IMR-90 (cell line): ENCODE measurements at regions not wholly inside any gene's neighbourhood (a gene's known extent, or its start where the extent isn't known, plus 50 kb on each side); places are given as distances from the start of the nearest gene placed in this dataset.

Experiments
- ATAC-seq: fragments of 200-7000 bp; cut with Tn5 transposase; 2 replicates; pipeline ENCODE4 v1.9.1; 2020; ENCODE audit warnings: low read depth, mild to moderate bottlenecking, moderate library complexity
- BruUV-seq: library from RNA; stranded (reverse); fragments of 400-500 nt; replicated peaks from 2 replicates; lab custom pipeline; 2021; lab: Mats Ljungman, UMichigan
- CTCF ChIA-PET: fragments of 300-600 bp; formaldehyde crosslinking; extraction: SDS; loops from one replicate; lab custom pipeline; 2021; ENCODE audit warnings: antibody characterized with exemption; lab: Yijun Ruan, JAX
- POLR2A ChIA-PET: fragments of 300-600 bp; sonication (Branson Sonifier 250); formaldehyde crosslinking; loops from one replicate; lab custom pipeline; 2022; ENCODE audit warnings: antibody characterized with exemption; ENCODE audit not compliant: unreplicated experiment; lab: Charles Lee
- DNase-seq: peaks from one replicate; pipeline ENCODE4 v3.0.0; 2013
- H2AFZ ChIP-seq: replicated peaks from 2 replicates; pipeline ENCODE3; 2013; ENCODE audit warnings: low read length, mild to moderate bottlenecking; ENCODE audit not compliant: poor library complexity
- H2AK5ac ChIP-seq: 2 replicates; pipeline ENCODE4 v1.6.1; 2013; ENCODE audit warnings: low read depth, low read length, inconsistent platforms
- H2AK9ac ChIP-seq: replicated peaks from 2 replicates; pipeline ENCODE3; 2013; ENCODE audit warnings: mild to moderate bottlenecking, low read depth, low read length, moderate library complexity; ENCODE audit not compliant: poor library complexity
- H2BK120ac ChIP-seq: 2 replicates; pipeline ENCODE4 v1.6.1; 2013; ENCODE audit warnings: low read depth, low read length, inconsistent platforms
- H2BK15ac ChIP-seq: 3 replicates; pipeline ENCODE4 v1.6.1; 2013; ENCODE audit warnings: low read depth, low read length, inconsistent platforms
- H2BK20ac ChIP-seq: 2 replicates; pipeline ENCODE4 v1.6.1; 2013; ENCODE audit warnings: low read depth, mild to moderate bottlenecking, inconsistent platforms, low read length, moderate library complexity
- H2BK5ac ChIP-seq: 2 replicates; pipeline ENCODE4 v1.6.1; 2013; ENCODE audit warnings: mild to moderate bottlenecking, low read depth, low read length, inconsistent platforms; ENCODE audit not compliant: poor library complexity, severe bottlenecking
- H3K14ac ChIP-seq: replicated peaks from 2 replicates; pipeline ENCODE4 v1.6.1; 2013; ENCODE audit warnings: low read depth, low read length, inconsistent platforms
- H3K18ac ChIP-seq: 2 replicates; pipeline ENCODE4 v1.6.1; 2013; ENCODE audit warnings: low read depth, low read length, control low read depth
- H3K23ac ChIP-seq: 2 replicates; pipeline ENCODE4 v1.6.1; 2013; ENCODE audit warnings: low read depth, low read length, inconsistent platforms
- H3K27ac ChIP-seq: 2 replicates; pipeline ENCODE4 v1.5.1; 2013; ENCODE audit warnings: mild to moderate bottlenecking, control low read depth, low read length; ENCODE audit not compliant: insufficient read depth
- H3K27me3 ChIP-seq: 2 replicates; pipeline ENCODE4 v1.6.1; 2013; ENCODE audit warnings: low read length; ENCODE audit not compliant: control insufficient read depth, insufficient read depth
- H3K36me3 ChIP-seq: 2 replicates; pipeline ENCODE4 v1.6.1; 2013; ENCODE audit warnings: low read length, mixed read lengths; ENCODE audit not compliant: control insufficient read depth, insufficient read depth
- H3K4ac ChIP-seq: 2 replicates; pipeline ENCODE4 v1.6.1; 2013; ENCODE audit warnings: low read depth, low read length, inconsistent platforms
- H3K4me1 ChIP-seq: 2 replicates; pipeline ENCODE4 v1.6.1; 2013; ENCODE audit warnings: low read length, mixed read lengths; ENCODE audit not compliant: control insufficient read depth, insufficient read depth
- H3K4me2 ChIP-seq: 2 replicates; pipeline ENCODE4 v1.6.1; 2013; ENCODE audit warnings: low read depth, mild to moderate bottlenecking, control low read depth, low read length, moderate library complexity
- H3K4me3 ChIP-seq: 2 replicates; pipeline ENCODE4 v1.5.1; 2013; ENCODE audit warnings: low read depth, mild to moderate bottlenecking, control low read depth, low read length, moderate library complexity; ENCODE audit not compliant: insufficient read depth
- H3K56ac ChIP-seq: 2 replicates; pipeline ENCODE4 v1.6.1; 2013; ENCODE audit warnings: low read length, inconsistent platforms; ENCODE audit not compliant: insufficient read depth; ENCODE audit errors: extremely low read depth
- H3K79me1 ChIP-seq, 2 experiments: 2 replicates each; pipeline ENCODE4 v1.6.1; 2013; ENCODE audit warnings: low read length in 2 of 2, inconsistent platforms in 1 of 2, low read depth in 1 of 2
- H3K9ac ChIP-seq: 2 replicates; pipeline ENCODE4 v1.6.1; 2013; ENCODE audit warnings: low read depth, low read length, control low read depth
- H3K9me1 ChIP-seq: 2 replicates; pipeline ENCODE4 v1.6.1; 2013; ENCODE audit warnings: low read length, inconsistent platforms; ENCODE audit not compliant: insufficient read depth
- H3K9me3 ChIP-seq: 2 replicates; pipeline ENCODE4 v1.6.1; 2013; ENCODE audit warnings: low read length; ENCODE audit not compliant: control insufficient read depth, insufficient read depth
- H4K20me1 ChIP-seq: 2 replicates; pipeline ENCODE4 v1.6.1; 2013; ENCODE audit warnings: low read length, inconsistent platforms; ENCODE audit not compliant: insufficient read depth
- H4K5ac ChIP-seq: 2 replicates; pipeline ENCODE4 v1.6.1; 2013; ENCODE audit warnings: mild to moderate bottlenecking, low read depth, low read length, control low read depth
- H4K8ac ChIP-seq, 2 experiments: 2 replicates each; pipeline ENCODE4 v1.6.1; 2013; ENCODE audit warnings: low read depth in 2 of 2, low read length in 2 of 2, control low read depth in 1 of 2, inconsistent platforms in 1 of 2
- H4K91ac ChIP-seq: 2 replicates; pipeline ENCODE4 v1.6.1; 2013; ENCODE audit warnings: low read depth, low read length, inconsistent platforms; ENCODE audit not compliant: insufficient read depth
- CHD1 ChIP-seq: IDR thresholded peaks from 2 replicates; pipeline ENCODE4 v1.6.1; 2012; ENCODE audit warnings: low read depth, low read length, improper control_type of control experiment
- MAZ ChIP-seq: IDR thresholded peaks from 2 replicates; pipeline ENCODE4 v1.6.1; 2012; ENCODE audit warnings: low read depth, mild to moderate bottlenecking, low read length, improper control_type of control experiment, moderate library complexity, borderline replicate concordance
- RCOR1 ChIP-seq: IDR thresholded peaks from 2 replicates; pipeline ENCODE4 v1.6.1; 2012; ENCODE audit warnings: mild to moderate bottlenecking, low read length, improper control_type of control experiment; ENCODE audit not compliant: insufficient replicate concordance
- RFX5 ChIP-seq: IDR thresholded peaks from 2 replicates; pipeline ENCODE4 v1.8.0; 2012; ENCODE audit warnings: low read depth, mild to moderate bottlenecking, low read length, moderate library complexity
- dilution Hi-C: fragments of 300-500 bp; cut with HindIII; formaldehyde crosslinking; loops from one replicate; pipeline ENCODE4 v1.14.3; 2018; ENCODE audit warnings: low sequenced_read_pairs; ENCODE audit not compliant: unreplicated experiment
- in situ Hi-C: fragments of 300-500 bp; cut with MboI; formaldehyde crosslinking; loops from 3 replicates; pipeline ENCODE4 v1.14.3; 2019; ENCODE audit warnings: low sequenced_read_pairs, inconsistent platforms, mixed read lengths
- intact Hi-C: fragments of 100-400 bp; cut with micrococcal nuclease; formaldehyde crosslinking; loops from 2 replicates; pipeline ENCODE4 v1.10.0; 2022

- TF ChIP-seq MAZ (no peak), CHD1 (no peak), RFX5 (no peak), RCOR1 (no peak)
- no TSS peak for BruUV-seq
- H4K91ac ChIP-seq = no peak overlapping the region
- no peaks in the 10 kb centered on the region for H3K4me1 ChIP-seq
- H3K23ac ChIP-seq = no peak overlapping the region
- no peak overlapping the region for H3K14ac ChIP-seq
- no peak overlapping the region for H3K56ac ChIP-seq
- H3K9me3 ChIP-seq = no peaks in the 10 kb centered on the region
- no peak overlapping the region for H3K4me2 ChIP-seq
- H4K20me1 ChIP-seq = no peaks in the 10 kb centered on the region
- no peak overlapping the region for H3K27ac ChIP-seq
- H3K18ac ChIP-seq = no peak overlapping the region
- H3K4me3 ChIP-seq = no peak overlapping the region
- H4K8ac ChIP-seq = no peak overlapping the region
- H2BK15ac ChIP-seq = no peak overlapping the region
- no peak overlapping the region for H2BK5ac ChIP-seq
- DNase-seq (no peak), ATAC-seq (no peak)
- no peak overlapping the region for H3K4ac ChIP-seq
- dilution Hi-C loops (no loop called here), intact Hi-C loops (no loop called here), in situ Hi-C loops (no loop called here)
- CTCF ChIA-PET = interaction anchor here (0.8 kb wide), 1 partner anchor 10 kb away, joined by 3 read pairs; no protein-coding TSS in a partner anchor
- H2AK9ac ChIP-seq = no peak overlapping the region
- no peak overlapping the region for H3K9ac ChIP-seq
- no peaks in the 10 kb centered on the region for H3K9me1 ChIP-seq
- H2BK120ac ChIP-seq = no peak overlapping the region
- H2AFZ ChIP-seq = no peak overlapping the region
- H3K36me3 ChIP-seq = no peaks in the 10 kb centered on the region
- H2BK20ac ChIP-seq = no peak overlapping the region
- no peaks in the 10 kb centered on the region for H3K79me1 ChIP-seq
- POLR2A ChIA-PET = no interaction called here
- H3K27me3 ChIP-seq = no peaks in the 10 kb centered on the region
- no peak overlapping the region for H4K5ac ChIP-seq
- H2AK5ac ChIP-seq = no peak overlapping the region
Measured at GRCh38 chr2:7437141-7437540, 519.9 kb downstream of the RNF144A start.
